ENCODE measurements at regions not wholly inside any gene's neighbourhood (a gene's known extent, or its start where the extent isn't known, plus 50 kb on each side); places are given as distances from the start of the nearest gene placed in this dataset.

- no peaks in the 10 kb centered on the region for H3K36me3 ChIP-seq (ENCODE audit: control insufficient read depth in 1 of 2, insufficient read depth in 2 of 2, low read length in 2 of 2)
- ATAC-seq (no peak), DNase-seq (ENCODE audit: low read depth, low spot score) (no peak)
- no peaks in the 10 kb centered on the region for H3K27me3 ChIP-seq (ENCODE audit: insufficient read depth, low read length)
- H3K9me2 ChIP-seq (ENCODE audit: insufficient read depth) = no peaks in the 10 kb centered on the region
- no peak for TF ChIP-seq TCF7L2 (IDR thresholded peaks at IDR 0.05; ENCODE audit: borderline replicate concordance, extremely low read depth, insufficient read depth, insufficient read length)
- TF ChIP-seq SP1 (IDR thresholded peaks at IDR 0.05; ENCODE audit: low read depth) = no peak
- TF ChIP-seq ZFX (IDR thresholded peaks at IDR 0.05) = no peak
- TF ChIP-seq SRF (IDR thresholded peaks at IDR 0.05; ENCODE audit: low read depth) = no peak
- no peak for TF ChIP-seq POLR2AphosphoS5 (IDR thresholded peaks at IDR 0.05; ENCODE audit: low read depth, low read length)
- no peak for TF ChIP-seq EZH2phosphoT487 (IDR thresholded peaks at IDR 0.05; ENCODE audit: borderline replicate concordance)
- TF ChIP-seq, protein P1, sequence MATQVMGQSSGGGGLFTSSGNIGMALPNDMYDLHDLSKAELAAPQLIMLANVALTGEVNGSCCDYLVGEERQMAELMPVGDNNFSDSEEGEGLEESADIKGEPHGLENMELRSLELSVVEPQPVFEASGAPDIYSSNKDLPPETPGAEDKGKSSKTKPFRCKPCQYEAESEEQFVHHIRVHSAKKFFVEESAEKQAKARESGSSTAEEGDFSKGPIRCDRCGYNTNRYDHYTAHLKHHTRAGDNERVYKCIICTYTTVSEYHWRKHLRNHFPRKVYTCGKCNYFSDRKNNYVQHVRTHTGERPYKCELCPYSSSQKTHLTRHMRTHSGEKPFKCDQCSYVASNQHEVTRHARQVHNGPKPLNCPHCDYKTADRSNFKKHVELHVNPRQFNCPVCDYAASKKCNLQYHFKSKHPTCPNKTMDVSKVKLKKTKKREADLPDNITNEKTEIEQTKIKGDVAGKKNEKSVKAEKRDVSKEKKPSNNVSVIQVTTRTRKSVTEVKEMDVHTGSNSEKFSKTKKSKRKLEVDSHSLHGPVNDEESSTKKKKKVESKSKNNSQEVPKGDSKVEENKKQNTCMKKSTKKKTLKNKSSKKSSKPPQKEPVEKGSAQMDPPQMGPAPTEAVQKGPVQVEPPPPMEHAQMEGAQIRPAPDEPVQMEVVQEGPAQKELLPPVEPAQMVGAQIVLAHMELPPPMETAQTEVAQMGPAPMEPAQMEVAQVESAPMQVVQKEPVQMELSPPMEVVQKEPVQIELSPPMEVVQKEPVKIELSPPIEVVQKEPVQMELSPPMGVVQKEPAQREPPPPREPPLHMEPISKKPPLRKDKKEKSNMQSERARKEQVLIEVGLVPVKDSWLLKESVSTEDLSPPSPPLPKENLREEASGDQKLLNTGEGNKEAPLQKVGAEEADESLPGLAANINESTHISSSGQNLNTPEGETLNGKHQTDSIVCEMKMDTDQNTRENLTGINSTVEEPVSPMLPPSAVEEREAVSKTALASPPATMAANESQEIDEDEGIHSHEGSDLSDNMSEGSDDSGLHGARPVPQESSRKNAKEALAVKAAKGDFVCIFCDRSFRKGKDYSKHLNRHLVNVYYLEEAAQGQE (IDR thresholded peaks at IDR 0.05; ENCODE audit: low read depth) = no peak
- no peak for TF ChIP-seq JUND (IDR thresholded peaks at IDR 0.05)
- TF ChIP-seq ZNF274 (IDR thresholded peaks at IDR 0.05; ENCODE audit: low read depth, low read length) = no peak
- TF ChIP-seq MAX (IDR thresholded peaks at IDR 0.05) = no peak
- TF ChIP-seq CBX3 (IDR thresholded peaks at IDR 0.05; ENCODE audit: low read depth) = no peak
- H3K4me2 ChIP-seq (ENCODE audit: low read length) = no peak overlapping the region
- no peak overlapping the region for H2AFZ ChIP-seq (ENCODE audit: low read depth, low read length, poor library complexity, severe bottlenecking)
- RAD21 ChIA-PET (ENCODE audit: low non-redundant PET in 1 of 2, low total read pairs in 2 of 2, uncharacterized antibody in 2 of 2, unreplicated experiment in 2 of 2) = no interaction called here
- no TSS peak for BruUV-seq (replicated peaks)
- H4K20me1 ChIP-seq (ENCODE audit: insufficient read depth) = no peaks in the 10 kb centered on the region
- no peaks in the 10 kb centered on the region for H3K79me2 ChIP-seq (ENCODE audit: insufficient read depth, low read length)
- H3K27ac ChIP-seq (ENCODE audit: low read depth, low read length) = no peak overlapping the region
- intact Hi-C loops (cut with micrococcal nuclease) = no loop called here
- H3K4me3 ChIP-seq (replicated peaks in 1 of 2; ENCODE audit: low read depth in 1 of 2, low read length in 2 of 2) = no peak overlapping the region
- no peaks in the 10 kb centered on the region for H3K4me1 ChIP-seq (ENCODE audit: control insufficient read depth in 1 of 2, insufficient read depth in 2 of 2, low read length in 2 of 2)
- POLR2A ChIA-PET = no interaction called here
- CTCF ChIA-PET = no interaction called here
- H3K9me3 ChIP-seq (ENCODE audit: control insufficient read depth in 1 of 2, insufficient read depth in 1 of 2, low read depth in 1 of 2, low read length in 2 of 2) = no peaks in the 10 kb centered on the region
- H3K9ac ChIP-seq (ENCODE audit: low read length) = no peak overlapping the region
Measured at GRCh38 chr4:12050357-12050756, 621.7 kb upstream of the HS3ST1 start.
